ENCODE measurements at regions not wholly inside any gene's neighbourhood (a gene's known extent, or its start where the extent isn't known, plus 50 kb on each side); places are given as distances from the start of the nearest gene placed in this dataset.

DNA sequence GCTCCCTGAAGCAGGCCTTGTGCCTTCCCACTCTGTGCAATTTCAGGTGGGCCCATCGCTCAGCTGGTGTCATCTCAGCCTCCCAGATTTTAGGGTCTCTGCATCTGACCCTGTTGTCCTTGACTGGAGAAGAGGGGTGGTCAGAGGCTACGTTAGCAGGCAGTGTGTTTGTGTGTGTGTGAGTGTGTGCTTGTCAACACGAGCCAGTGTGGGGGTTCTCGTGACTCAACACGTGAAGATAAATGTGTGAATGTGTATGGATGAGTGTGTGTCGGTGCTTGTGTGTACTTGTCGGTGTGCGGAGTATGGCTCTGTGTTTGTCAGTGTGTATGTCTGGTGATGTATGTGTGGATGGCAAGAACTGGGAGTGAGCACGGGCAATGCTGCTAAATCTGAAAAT is 142.6 kb upstream of the KLF4 start:
- Histone ChIP-seq H3K4me1 (ENCODE audit: control insufficient read depth in 2 of 2, insufficient read depth in 2 of 2, low read length in 2 of 2) (peaks cover 1 to 12% of the 10 kb centered on the region in 2 donors), H3K27ac (ENCODE audit: low read depth in 1 of 2, low read length in 1 of 2) (no peak overlapping the region), H3K27me3 (ENCODE audit: control insufficient read depth in 2 of 2, insufficient read depth in 1 of 2, low read length in 1 of 2) (peaks cover 0 to 3% of the 10 kb centered on the region in 2 donors), H3K4me3 (ENCODE audit: low read length in 2 of 2) (no peak overlapping the region), H3K36me3 (ENCODE audit: control insufficient read depth in 2 of 2, insufficient read depth in 2 of 2, low read length in 1 of 2) (no peaks in the 10 kb centered on the region), H3K9me3 (ENCODE audit: control insufficient read depth in 2 of 2, insufficient read depth in 1 of 2, low read length in 1 of 2) (no peaks in the 10 kb centered on the region)
- 96% methylated on average over 9 of the region's 9 CpGs for WGBS
- DNase-seq (ENCODE audit: low read depth in 6 of 9, low spot score in 9 of 9), result no peak

GRCh38 chr9:107631788-107632187 is 142.2 kb upstream of the KLF4 start:
- Histone ChIP-seq H3K9me3 (ENCODE audit: control insufficient read depth in 2 of 2, insufficient read depth in 1 of 2, low read length in 1 of 2) (no peaks in the 10 kb centered on the region), H3K4me3 (ENCODE audit: low read length in 2 of 2) (no peak overlapping the region), H3K36me3 (ENCODE audit: control insufficient read depth in 2 of 2, insufficient read depth in 2 of 2, low read length in 1 of 2) (no peaks in the 10 kb centered on the region), H3K27ac (ENCODE audit: low read depth in 1 of 2, low read length in 1 of 2) (no peak overlapping the region), H3K27me3 (ENCODE audit: control insufficient read depth in 2 of 2, insufficient read depth in 1 of 2, low read length in 1 of 2) (no peaks in the 10 kb centered on the region), H3K4me1 (ENCODE audit: control insufficient read depth in 2 of 2, insufficient read depth in 2 of 2, low read length in 2 of 2) (peaks cover 0 to 8% of the 10 kb centered on the region in 2 donors)
- WGBS, result 92% methylated on average over 5 of the region's 5 CpGs
- no peak for DNase-seq (ENCODE audit: low read depth in 6 of 9, low spot score in 9 of 9)

- Histone ChIP-seq H3K4me3 (ENCODE audit: low read length in 2 of 2) (no peak overlapping the region), H3K36me3 (ENCODE audit: control insufficient read depth in 2 of 2, insufficient read depth in 2 of 2, low read length in 1 of 2) (no peaks in the 10 kb centered on the region), H3K4me1 (ENCODE audit: control insufficient read depth in 2 of 2, insufficient read depth in 2 of 2, low read length in 2 of 2) (no peaks in the 10 kb centered on the region), H3K27me3 (ENCODE audit: control insufficient read depth in 2 of 2, insufficient read depth in 1 of 2, low read length in 1 of 2) (no peaks in the 10 kb centered on the region), H3K9me3 (ENCODE audit: control insufficient read depth in 2 of 2, insufficient read depth in 1 of 2, low read length in 1 of 2) (no peaks in the 10 kb centered on the region), H3K27ac (ENCODE audit: low read depth in 1 of 2, low read length in 1 of 2) (no peak overlapping the region)
- WGBS, result 95% methylated on average over 6 of the region's 6 CpGs
- no peak for DNase-seq (ENCODE audit: low read depth in 6 of 9, low spot score in 9 of 9)
Measured at GRCh38 chr9:107630156-107630555, 140.6 kb upstream of the KLF4 start.

GRCh38 chr9:107628444-107628843 is 138.9 kb upstream of the KLF4 start:
- no peak overlapping the region for H3K27ac ChIP-seq (ENCODE audit: low read depth in 1 of 2, low read length in 1 of 2)
- whole genome bisulfite sequencing, result 96% methylated on average over 11 of the region's 11 CpGs
- no peaks in the 10 kb centered on the region for H3K4me1 ChIP-seq (ENCODE audit: control insufficient read depth in 2 of 2, insufficient read depth in 2 of 2, low read length in 2 of 2)
- no peak overlapping the region for H3K4me3 ChIP-seq (ENCODE audit: low read length in 2 of 2)
- no peak for DNase-seq (ENCODE audit: low read depth in 6 of 9, low spot score in 9 of 9)
- H3K9me3 ChIP-seq (ENCODE audit: control insufficient read depth in 2 of 2, insufficient read depth in 1 of 2, low read length in 1 of 2), result no peaks in the 10 kb centered on the region
- no peaks in the 10 kb centered on the region for H3K27me3 ChIP-seq (ENCODE audit: control insufficient read depth in 2 of 2, insufficient read depth in 1 of 2, low read length in 1 of 2)
- H3K36me3 ChIP-seq (ENCODE audit: control insufficient read depth in 2 of 2, insufficient read depth in 2 of 2, low read length in 1 of 2), result no peaks in the 10 kb centered on the region

DNA sequence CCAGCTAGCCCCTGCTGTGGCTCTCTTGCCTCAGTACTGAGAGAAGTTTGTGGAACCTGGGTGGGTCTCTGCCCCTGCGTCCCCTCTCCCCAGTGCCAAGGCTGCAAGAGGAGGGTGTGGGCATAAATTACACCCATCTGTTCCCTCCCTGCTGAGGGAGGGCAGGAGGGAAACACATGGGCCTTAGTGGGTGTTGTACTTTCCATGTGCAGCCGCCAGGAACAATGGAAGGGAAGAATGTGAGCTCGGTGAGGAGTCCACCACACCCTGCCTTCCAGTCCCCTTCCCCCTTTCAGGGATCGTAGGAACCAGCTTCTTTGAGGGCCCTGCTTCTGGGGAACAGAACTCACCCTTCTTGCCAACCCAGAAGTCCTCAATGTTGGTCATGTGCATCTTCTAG is 138.2 kb upstream of the KLF4 start:
- Histone ChIP-seq H3K9me3 (ENCODE audit: control insufficient read depth in 2 of 2, insufficient read depth in 1 of 2, low read length in 1 of 2) (no peaks in the 10 kb centered on the region), H3K27me3 (ENCODE audit: control insufficient read depth in 2 of 2, insufficient read depth in 1 of 2, low read length in 1 of 2) (no peaks in the 10 kb centered on the region), H3K27ac (ENCODE audit: low read depth in 1 of 2, low read length in 1 of 2) (no peak overlapping the region), H3K4me3 (ENCODE audit: low read length in 2 of 2) (no peak overlapping the region), H3K4me1 (ENCODE audit: control insufficient read depth in 2 of 2, insufficient read depth in 2 of 2, low read length in 2 of 2) (no peaks in the 10 kb centered on the region), H3K36me3 (ENCODE audit: control insufficient read depth in 2 of 2, insufficient read depth in 2 of 2, low read length in 1 of 2) (no peaks in the 10 kb centered on the region)
- 89% methylated on average over 4 of the region's 4 CpGs for WGBS
- no peak for DNase-seq (ENCODE audit: low read depth in 6 of 9, low spot score in 9 of 9)

- H3K36me3 ChIP-seq (ENCODE audit: control insufficient read depth in 2 of 2, insufficient read depth in 2 of 2, low read length in 1 of 2), result no peaks in the 10 kb centered on the region
- no peak overlapping the region for H3K4me3 ChIP-seq (ENCODE audit: low read length in 2 of 2)
- H3K27me3 ChIP-seq (ENCODE audit: control insufficient read depth in 2 of 2, insufficient read depth in 1 of 2, low read length in 1 of 2), result no peaks in the 10 kb centered on the region
- H3K4me1 ChIP-seq (ENCODE audit: control insufficient read depth in 2 of 2, insufficient read depth in 2 of 2, low read length in 2 of 2), result no peaks in the 10 kb centered on the region
- 95% methylated on average over 6 of the region's 6 CpGs for WGBS
- DNase-seq (ENCODE audit: low read depth in 6 of 9, low spot score in 9 of 9), result no peak
- H3K9me3 ChIP-seq (ENCODE audit: control insufficient read depth in 2 of 2, insufficient read depth in 1 of 2, low read length in 1 of 2), result no peaks in the 10 kb centered on the region
- H3K27ac ChIP-seq (ENCODE audit: low read depth in 1 of 2, low read length in 1 of 2), result no peak overlapping the region
Measured at GRCh38 chr9:107626118-107626517, 136.5 kb upstream of the KLF4 start.

DNA sequence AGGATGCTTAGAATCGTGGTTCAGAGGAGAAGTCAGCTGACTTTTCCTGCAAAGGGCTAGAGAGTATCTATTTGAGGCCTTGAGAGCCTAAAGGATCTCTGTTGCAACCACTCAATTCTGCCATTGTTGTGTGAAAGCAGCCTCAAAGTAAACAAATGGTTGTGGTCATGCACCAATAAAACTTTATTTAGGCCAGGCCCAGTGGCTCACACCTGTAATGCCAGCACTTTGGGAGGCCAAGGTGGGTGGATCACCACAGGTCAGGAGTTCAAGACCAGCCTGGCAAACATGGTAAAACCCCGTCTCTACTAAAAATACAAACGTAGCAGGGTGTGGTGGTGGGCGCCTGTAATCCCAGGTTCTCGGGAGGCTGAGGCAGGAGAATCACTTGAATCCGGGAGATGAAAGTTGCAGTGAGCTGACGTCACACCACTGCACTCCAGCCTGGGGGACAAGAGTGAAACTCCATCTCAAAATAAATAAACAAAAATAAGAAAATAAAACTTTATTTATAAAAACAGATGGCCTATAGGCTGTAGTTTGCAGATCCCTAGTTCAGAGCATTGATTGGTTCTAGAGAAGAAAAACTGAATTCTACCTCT is 135.9 kb upstream of the KLF4 start:
- H3K4me3 ChIP-seq (ENCODE audit: low read length in 2 of 2), result no peak overlapping the region
- WGBS, result 94% methylated on average over 7 of the region's 7 CpGs
- no peaks in the 10 kb centered on the region for H3K9me3 ChIP-seq (ENCODE audit: control insufficient read depth in 2 of 2, insufficient read depth in 1 of 2, low read length in 1 of 2)
- H3K4me1 ChIP-seq (ENCODE audit: control insufficient read depth in 2 of 2, insufficient read depth in 2 of 2, low read length in 2 of 2), result no peaks in the 10 kb centered on the region
- H3K27ac ChIP-seq (ENCODE audit: low read depth in 1 of 2, low read length in 1 of 2), result no peak overlapping the region
- H3K36me3 ChIP-seq (ENCODE audit: control insufficient read depth in 2 of 2, insufficient read depth in 2 of 2, low read length in 1 of 2), result no peaks in the 10 kb centered on the region
- DNase-seq (ENCODE audit: low read depth in 6 of 9, low spot score in 9 of 9), result no peak
- H3K27me3 ChIP-seq (ENCODE audit: control insufficient read depth in 2 of 2, insufficient read depth in 1 of 2, low read length in 1 of 2), result no peaks in the 10 kb centered on the region

GRCh38 chr9:107624234-107624948 is 134.8 kb upstream of the KLF4 start:
- no peak for DNase-seq (ENCODE audit: low read depth in 6 of 9, low spot score in 9 of 9)
- Histone ChIP-seq H3K4me3 (ENCODE audit: low read length in 2 of 2) (no peak overlapping the region), H3K36me3 (ENCODE audit: control insufficient read depth in 2 of 2, insufficient read depth in 2 of 2, low read length in 1 of 2) (no peaks in the 10 kb centered on the region), H3K9me3 (ENCODE audit: control insufficient read depth in 2 of 2, insufficient read depth in 1 of 2, low read length in 1 of 2) (no peaks in the 10 kb centered on the region), H3K4me1 (ENCODE audit: control insufficient read depth in 2 of 2, insufficient read depth in 2 of 2, low read length in 2 of 2) (no peaks in the 10 kb centered on the region), H3K27me3 (ENCODE audit: control insufficient read depth in 2 of 2, insufficient read depth in 1 of 2, low read length in 1 of 2) (no peaks in the 10 kb centered on the region), H3K27ac (ENCODE audit: low read depth in 1 of 2, low read length in 1 of 2) (no peak overlapping the region)
- 93% methylated on average over 15 of the region's 15 CpGs for WGBS

DNA sequence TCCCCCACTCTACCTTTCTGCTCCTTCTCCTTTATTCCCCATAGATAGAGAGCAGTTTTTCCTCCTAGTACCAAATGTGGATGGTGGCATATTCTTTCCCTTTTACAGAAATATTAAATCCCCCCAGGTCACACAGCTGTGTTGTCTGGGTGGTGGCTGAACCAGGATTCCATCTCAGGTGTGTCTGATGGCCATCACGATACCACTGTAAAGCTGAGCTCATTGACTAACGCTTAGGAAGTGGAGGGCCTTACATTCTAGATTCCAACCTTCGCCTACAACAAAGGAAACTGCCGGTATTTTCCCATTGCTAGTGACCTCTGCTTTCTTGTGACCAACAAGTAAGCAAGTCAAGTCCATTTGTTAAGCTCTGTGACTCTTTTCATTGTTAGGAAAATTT is 131.9 kb upstream of the KLF4 start:
- WGBS, result 96% methylated on average over 4 of the region's 4 CpGs
- no peak for DNase-seq (ENCODE audit: low read depth in 6 of 9, low spot score in 9 of 9)
- Histone ChIP-seq H3K27me3 (ENCODE audit: control insufficient read depth in 2 of 2, insufficient read depth in 1 of 2, low read length in 1 of 2) (no peaks in the 10 kb centered on the region), H3K4me3 (ENCODE audit: low read length in 2 of 2) (no peak overlapping the region), H3K36me3 (ENCODE audit: control insufficient read depth in 2 of 2, insufficient read depth in 2 of 2, low read length in 1 of 2) (no peaks in the 10 kb centered on the region), H3K4me1 (ENCODE audit: control insufficient read depth in 2 of 2, insufficient read depth in 2 of 2, low read length in 2 of 2) (no peaks in the 10 kb centered on the region), H3K27ac (ENCODE audit: low read depth in 1 of 2, low read length in 1 of 2) (no peak overlapping the region), H3K9me3 (ENCODE audit: control insufficient read depth in 2 of 2, insufficient read depth in 1 of 2, low read length in 1 of 2) (no peaks in the 10 kb centered on the region)
